ENCODE measurements at regions not wholly inside any gene's neighbourhood (a gene's known extent, or its start where the extent isn't known, plus 50 kb on each side); places are given as distances from the start of the nearest gene placed in this dataset.
"Not testable (repeated sequence)": the region's sequence is repeated elsewhere in the genome, so short reads cannot be mapped to it uniquely, and the experiment has no call there.

DNA sequence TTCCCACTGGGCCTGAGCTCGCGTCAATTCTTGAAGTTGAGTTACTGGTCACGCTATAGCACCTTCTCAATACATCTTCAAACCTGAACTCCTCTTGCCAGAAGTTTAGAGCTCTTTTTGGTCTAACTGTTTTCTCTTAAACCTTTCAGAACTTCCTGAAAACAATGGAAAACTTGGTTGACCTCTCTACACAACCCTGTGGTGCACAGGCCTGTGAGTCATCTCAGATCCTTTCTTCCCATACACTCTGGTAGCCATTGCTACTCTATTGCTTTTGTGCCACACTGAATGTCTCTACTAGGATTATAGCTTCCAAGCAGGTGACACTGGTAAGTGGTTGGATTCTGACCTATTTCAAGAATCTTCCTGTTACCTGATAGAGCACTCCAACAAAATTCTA, 321.5 kb upstream of the FSIP2 start:
- TF ChIP-seq, protein P1, sequence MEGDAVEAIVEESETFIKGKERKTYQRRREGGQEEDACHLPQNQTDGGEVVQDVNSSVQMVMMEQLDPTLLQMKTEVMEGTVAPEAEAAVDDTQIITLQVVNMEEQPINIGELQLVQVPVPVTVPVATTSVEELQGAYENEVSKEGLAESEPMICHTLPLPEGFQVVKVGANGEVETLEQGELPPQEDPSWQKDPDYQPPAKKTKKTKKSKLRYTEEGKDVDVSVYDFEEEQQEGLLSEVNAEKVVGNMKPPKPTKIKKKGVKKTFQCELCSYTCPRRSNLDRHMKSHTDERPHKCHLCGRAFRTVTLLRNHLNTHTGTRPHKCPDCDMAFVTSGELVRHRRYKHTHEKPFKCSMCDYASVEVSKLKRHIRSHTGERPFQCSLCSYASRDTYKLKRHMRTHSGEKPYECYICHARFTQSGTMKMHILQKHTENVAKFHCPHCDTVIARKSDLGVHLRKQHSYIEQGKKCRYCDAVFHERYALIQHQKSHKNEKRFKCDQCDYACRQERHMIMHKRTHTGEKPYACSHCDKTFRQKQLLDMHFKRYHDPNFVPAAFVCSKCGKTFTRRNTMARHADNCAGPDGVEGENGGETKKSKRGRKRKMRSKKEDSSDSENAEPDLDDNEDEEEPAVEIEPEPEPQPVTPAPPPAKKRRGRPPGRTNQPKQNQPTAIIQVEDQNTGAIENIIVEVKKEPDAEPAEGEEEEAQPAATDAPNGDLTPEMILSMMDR (IDR thresholded peaks at IDR 0.05; ENCODE audit: insufficient read depth, low read length, severe bottlenecking), result no peak
- H3K4me3 ChIP-seq (ENCODE audit: low read depth, low read length), result no peak overlapping the region
- FAIRE-seq (no peak), DNase-seq (ENCODE audit: low read depth) (no peak)
- no peaks in the 10 kb centered on the region for H3K27me3 ChIP-seq (ENCODE audit: control insufficient read depth, insufficient read depth, low read length)
- no peaks in the 10 kb centered on the region for H3K36me3 ChIP-seq (ENCODE audit: control insufficient read depth, insufficient read depth, low read length)

DNA sequence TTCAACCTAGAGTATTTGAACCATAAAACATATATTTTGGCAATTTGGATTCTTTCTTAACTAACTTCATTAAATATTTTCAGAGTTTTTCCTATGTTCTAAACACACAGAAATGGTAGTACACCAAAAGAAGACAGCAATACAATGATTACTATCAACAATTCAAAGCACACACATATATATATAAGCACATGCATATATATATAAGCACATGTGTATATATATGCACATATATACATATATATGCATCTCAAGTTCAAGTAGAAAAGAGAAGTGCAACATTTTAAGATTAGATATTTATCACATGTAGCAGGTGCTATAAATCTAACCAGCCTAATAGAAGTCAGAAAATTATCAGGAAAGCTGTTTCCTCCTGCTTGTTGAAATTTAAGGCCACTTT, 320.9 kb upstream of the FSIP2 start:
- no peak overlapping the region for H3K4me3 ChIP-seq (ENCODE audit: low read depth, low read length)
- TF ChIP-seq, protein P1 (IDR thresholded peaks at IDR 0.05; ENCODE audit: insufficient read depth, low read length, severe bottlenecking), result no peak
- no peaks in the 10 kb centered on the region for H3K36me3 ChIP-seq (ENCODE audit: control insufficient read depth, insufficient read depth, low read length)
- FAIRE-seq (no peak), DNase-seq (ENCODE audit: low read depth) (no peak)
- H3K27me3 ChIP-seq (ENCODE audit: control insufficient read depth, insufficient read depth, low read length), result no peaks in the 10 kb centered on the region

DNA sequence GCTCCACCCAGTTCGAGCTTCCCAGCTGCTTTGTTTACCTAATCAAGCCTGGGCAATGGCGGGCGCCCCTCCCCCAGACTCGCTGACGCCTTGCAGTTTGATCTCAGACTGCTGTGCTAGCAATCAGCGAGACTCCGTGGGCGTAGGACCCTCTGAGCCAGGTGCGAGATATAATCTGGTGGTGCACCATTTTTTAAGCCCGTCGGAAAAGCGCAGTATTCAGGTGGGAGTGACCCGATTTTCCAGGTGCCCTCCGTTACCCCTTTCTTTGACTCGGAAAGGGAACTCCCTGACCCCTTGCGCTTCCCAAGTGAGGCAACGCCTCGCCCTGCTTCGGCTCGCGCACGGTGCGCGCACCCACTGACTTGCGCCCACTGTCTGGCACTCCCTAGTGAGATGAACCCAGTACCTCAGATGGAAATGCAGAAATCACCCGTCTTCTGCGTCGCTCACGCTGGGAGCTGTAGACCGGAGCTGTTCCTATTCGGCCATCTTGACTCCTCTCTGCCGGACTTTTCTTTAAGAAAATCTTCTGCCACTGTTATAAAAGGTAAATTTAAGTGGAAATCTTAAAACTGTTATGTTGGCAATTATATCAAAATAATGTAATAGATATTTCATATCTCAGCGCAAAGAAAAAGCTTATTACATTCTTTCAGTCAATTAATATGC, 313.5 kb upstream of the FSIP2 start:
- H3K27me3 ChIP-seq (ENCODE audit: control insufficient read depth, insufficient read depth, low read length); H3K36me3 ChIP-seq (ENCODE audit: control insufficient read depth, insufficient read depth, low read length); FAIRE-seq; DNase-seq (ENCODE audit: low read depth); H3K4me3 ChIP-seq (ENCODE audit: low read depth, low read length): not testable (repeated sequence)

DNA sequence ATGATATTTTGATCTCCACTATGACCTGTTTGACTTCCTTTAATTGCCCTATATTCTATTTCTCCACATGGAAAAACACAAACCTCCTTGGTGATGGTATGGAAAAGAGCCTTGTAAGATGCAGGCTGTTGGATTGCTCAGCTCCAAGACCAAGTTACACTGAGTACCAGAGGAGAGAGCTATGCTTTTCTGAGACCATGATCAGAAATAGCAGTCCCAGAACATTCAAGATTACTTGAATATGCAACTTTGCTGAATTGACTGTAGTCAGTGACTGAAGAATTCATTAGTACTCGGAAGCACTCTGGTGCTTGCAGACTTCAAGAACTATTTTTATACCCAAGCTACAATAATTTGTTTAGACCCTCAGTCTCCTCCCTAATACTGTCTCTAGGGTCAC, 310.6 kb upstream of the FSIP2 start:
- DNase-seq (ENCODE audit: low read depth), result no peak
- FAIRE-seq, result no peak
- Histone ChIP-seq H3K27me3 (ENCODE audit: control insufficient read depth, insufficient read depth, low read length) (no peaks in the 10 kb centered on the region), H3K36me3 (ENCODE audit: control insufficient read depth, insufficient read depth, low read length) (no peaks in the 10 kb centered on the region), H3K4me3 (ENCODE audit: low read depth, low read length) (no peak overlapping the region)
- TF ChIP-seq, protein P1 (IDR thresholded peaks at IDR 0.05; ENCODE audit: insufficient read depth, low read length, severe bottlenecking), result no peak

DNA sequence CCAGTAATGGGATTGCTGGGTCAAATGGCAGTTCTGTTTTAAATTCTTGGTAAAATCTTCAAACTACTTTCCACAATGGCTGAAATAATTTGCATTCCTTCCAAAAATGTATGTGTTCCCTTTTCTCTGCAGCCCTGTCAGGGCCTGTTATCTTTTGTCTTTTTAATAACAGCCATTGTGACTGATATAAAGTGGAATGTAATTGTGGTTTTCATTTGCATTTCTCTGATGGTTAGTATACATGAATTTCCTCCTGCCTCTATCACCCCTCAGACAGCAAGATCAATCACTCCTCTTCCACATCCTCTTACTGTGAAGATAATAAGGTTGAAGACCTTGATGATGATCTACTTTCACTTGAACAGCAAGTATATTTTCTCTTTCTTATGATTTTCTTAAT, 304.8 kb upstream of the FSIP2 start:
- DNase-seq (ENCODE audit: low read depth) (peak; percentile 85), FAIRE-seq (no peak)
- Histone ChIP-seq H3K4me3 (ENCODE audit: low read depth, low read length) (no peak overlapping the region), H3K36me3 (ENCODE audit: control insufficient read depth, insufficient read depth, low read length) (no peaks in the 10 kb centered on the region), H3K27me3 (ENCODE audit: control insufficient read depth, insufficient read depth, low read length) (no peaks in the 10 kb centered on the region)
- TF ChIP-seq, protein P1 (IDR thresholded peaks at IDR 0.05; ENCODE audit: insufficient read depth, low read length, severe bottlenecking), result no peak

DNA sequence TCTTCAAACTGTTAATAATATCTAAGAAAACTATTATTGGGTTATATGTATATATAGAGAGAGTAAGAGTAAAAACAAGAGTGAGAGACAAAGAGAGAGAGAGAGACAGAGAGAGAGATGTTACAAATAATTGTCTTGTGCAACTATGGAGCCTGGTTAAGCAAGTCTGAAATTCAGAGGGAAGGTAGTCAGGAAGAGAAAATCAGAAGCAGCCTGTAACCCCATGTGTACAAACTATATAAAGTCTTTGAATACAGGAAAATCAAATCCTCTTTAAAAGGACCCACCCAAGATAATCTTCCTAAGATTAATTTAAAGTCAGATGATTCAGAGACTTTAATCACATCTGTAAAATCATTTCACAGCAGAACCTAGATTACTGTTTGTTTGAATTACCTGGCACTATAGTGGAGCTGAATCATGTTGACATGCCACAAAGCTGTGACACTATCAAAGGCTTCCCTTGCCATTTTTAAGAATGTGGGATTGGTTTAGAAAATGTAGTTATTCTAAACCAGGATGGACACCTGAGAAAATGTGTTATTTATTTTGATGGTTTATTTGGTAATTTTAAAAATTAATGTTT, 301.7 kb upstream of the FSIP2 start:
- FAIRE-seq (no peak), DNase-seq (ENCODE audit: low read depth) (peak; percentile 44)
- H3K4me3 ChIP-seq (ENCODE audit: low read depth, low read length), result no peak overlapping the region

More for the DNA sequence above, 301.7 kb upstream of the FSIP2 start:
- TF ChIP-seq, protein P1 (IDR thresholded peaks at IDR 0.05; ENCODE audit: insufficient read depth, low read length, severe bottlenecking), result no peak
- Histone ChIP-seq H3K27me3 (ENCODE audit: control insufficient read depth, insufficient read depth, low read length) (no peaks in the 10 kb centered on the region), H3K36me3 (ENCODE audit: control insufficient read depth, insufficient read depth, low read length) (no peaks in the 10 kb centered on the region)

All from bronchial epithelial cell (primary cell).